IgD-negative memory B cell (primary cell): ENCODE measurements at regions not wholly inside any gene's neighbourhood (a gene's known extent, or its start where the extent isn't known, plus 50 kb on each side); places are given as distances from the start of the nearest gene placed in this dataset.

Source experiments
- H3K27ac Mint-ChIP-seq, 3 donors: one replicate each; pipeline ENCODE4 v1.8.0; 2020 to 2022; ENCODE audit warnings: mild to moderate bottlenecking in 3 of 3, mixed read lengths in 3 of 3, moderate library complexity in 1 of 3
- H3K27me3 Mint-ChIP-seq: one replicate; pipeline ENCODE4 v1.8.0; 2021; ENCODE audit warnings: mixed read lengths
- H3K36me3 Mint-ChIP-seq: one replicate; pipeline ENCODE4 v1.8.0; 2020; ENCODE audit warnings: mild to moderate bottlenecking, mixed read lengths
- H3K4me1 Mint-ChIP-seq, 3 donors: one replicate each; pipeline ENCODE4 v1.8.0; 2020 to 2022; ENCODE audit warnings: mixed read lengths in 3 of 3, mild to moderate bottlenecking in 1 of 3
- H3K4me3 Mint-ChIP-seq, 4 donors: one replicate each; pipeline ENCODE4 v1.8.0; 2020 to 2022; ENCODE audit warnings: mild to moderate bottlenecking in 4 of 4, mixed read lengths in 4 of 4, moderate library complexity in 3 of 4
- H3K9me3 Mint-ChIP-seq, 3 donors: one replicate each; pipeline ENCODE4 v1.8.0; 2020 to 2021; ENCODE audit warnings: mixed read lengths in 3 of 3, mild to moderate bottlenecking in 1 of 3

- Mint-ChIP-seq H3K36me3 (no peaks in the 10 kb centered on the region), H3K4me1 (no peaks in the 10 kb centered on the region), H3K27ac (no peak overlapping the region), H3K9me3 (peaks cover 0 to 2% (median 0%) of the 10 kb centered on the region in 3 donors), H3K27me3 (peaks cover 2% of the 10 kb centered on the region), H3K4me3 (no peak overlapping the region)
Measured at GRCh38 chr3:132265028-132265427, 52.2 kb upstream of the ACP3 start.

DNA sequence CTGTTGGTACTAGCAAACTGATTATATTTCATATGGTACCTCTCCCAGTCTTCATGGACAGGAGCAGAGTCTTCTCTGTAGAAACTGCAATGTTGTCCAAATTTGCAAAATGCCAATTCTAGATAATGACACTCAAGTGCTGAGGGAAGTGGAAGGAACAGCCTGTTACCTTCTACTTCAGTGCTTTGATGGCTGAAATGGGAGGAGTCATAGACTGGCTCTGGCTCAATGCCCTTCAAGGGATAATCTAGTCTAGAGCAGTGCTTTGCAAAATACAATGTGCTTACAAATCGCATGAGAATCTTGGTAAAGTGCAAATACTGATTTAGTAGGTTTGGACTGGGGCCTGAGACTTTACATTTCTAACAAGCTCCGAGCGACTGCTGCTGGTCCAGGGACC lies 51.7 kb upstream of the ACP3 start:
- Mint-ChIP-seq H3K36me3 (no peaks in the 10 kb centered on the region), H3K4me3 (no peak overlapping the region), H3K27ac (no peak overlapping the region), H3K27me3 (peaks cover 1% of the 10 kb centered on the region), H3K4me1 (no peaks in the 10 kb centered on the region), H3K9me3 (peaks cover 0 to 2% (median 0%) of the 10 kb centered on the region in 3 donors)

GRCh38 chr3:132267391-132267993 lies 49.7 kb upstream of the ACP3 start:
- Mint-ChIP-seq H3K27ac (no peak overlapping the region), H3K4me1 (no peaks in the 10 kb centered on the region), H3K27me3 (no peaks in the 10 kb centered on the region), H3K9me3 (peaks cover 0 to 2% (median 0%) of the 10 kb centered on the region in 3 donors), H3K4me3 (no peak overlapping the region), H3K36me3 (no peaks in the 10 kb centered on the region)
